AG04449 (cell line): ENCODE measurements at regions not wholly inside any gene's neighbourhood (a gene's known extent, or its start where the extent isn't known, plus 50 kb on each side); places are given as distances from the start of the nearest gene placed in this dataset.

Experiments
- CTCF ChIA-PET: fragments of 350-600 bp; formaldehyde crosslinking; extraction: SDS; loops from one replicate; lab custom pipeline; 2021; ENCODE audit warnings: antibody characterized with exemption; lab: Yijun Ruan, JAX
- POLR2A ChIA-PET: fragments of 400-600, 350-600 bp; formaldehyde crosslinking; extraction: SDS; loops from one replicate; lab custom pipeline; 2020; ENCODE audit warnings: antibody characterized with exemption, inconsistent platforms; lab: Yijun Ruan, JAX
- DNase-seq: peaks from one replicate; pipeline ENCODE4 v3.0.0-alpha.2; 2010; ENCODE audit warnings: low read depth, low spot score
- H3K4me3 ChIP-seq: 2 replicates; pipeline ENCODE4 v1.5.1; 2011; ENCODE audit warnings: low read depth, mild to moderate bottlenecking, control low read depth, low read length
- TF ChIP-seq, protein P1 (sequence below): IDR thresholded peaks from one replicate; pipeline ENCODE4 v1.5.1; 2011; ENCODE audit warnings: mild to moderate bottlenecking, moderate library complexity, low read length, control low read depth, inconsistent platforms; ENCODE audit not compliant: insufficient read depth; ENCODE audit errors: missing control alignments

DNA sequence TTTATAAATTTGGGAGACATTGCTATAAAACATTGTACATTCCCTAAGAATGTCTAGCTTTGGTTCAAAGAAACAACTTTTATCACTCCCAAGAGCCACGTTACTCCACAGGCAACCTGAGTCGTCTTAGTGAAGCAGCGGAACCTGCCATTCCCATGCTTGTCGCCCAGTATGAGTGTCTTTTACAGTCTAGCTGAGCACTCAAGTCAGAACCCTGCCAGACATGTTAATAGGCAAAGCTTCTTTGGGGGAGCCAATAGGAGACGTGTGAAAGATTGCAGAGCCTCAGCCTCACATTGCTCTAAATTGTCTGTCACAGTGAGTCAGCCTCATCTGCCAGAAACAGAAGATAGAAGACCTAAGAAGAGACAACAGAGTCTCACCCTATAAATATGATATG, 541.6 kb upstream of the FLRT2 start:
- CTCF ChIA-PET = no interaction called here

DNA sequence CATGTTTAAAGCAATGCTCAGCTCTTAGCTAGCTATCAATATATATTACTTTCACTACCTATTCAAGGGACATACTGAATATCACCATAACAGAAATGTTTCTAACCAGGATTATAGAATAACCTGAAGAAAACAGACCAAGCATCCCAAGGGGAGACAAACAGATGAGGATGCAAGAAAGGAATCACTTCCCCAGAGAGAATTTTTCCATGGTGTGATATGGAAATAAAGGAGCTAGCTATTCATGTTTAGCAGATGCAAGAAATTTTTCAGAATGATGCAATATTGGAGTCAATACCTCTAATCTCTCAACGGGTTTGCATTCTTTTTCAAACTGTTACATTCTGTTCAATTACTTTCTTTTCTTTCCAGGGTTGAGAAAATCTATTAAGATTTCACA, 538.9 kb upstream of the FLRT2 start:
- TF ChIP-seq, protein P1, sequence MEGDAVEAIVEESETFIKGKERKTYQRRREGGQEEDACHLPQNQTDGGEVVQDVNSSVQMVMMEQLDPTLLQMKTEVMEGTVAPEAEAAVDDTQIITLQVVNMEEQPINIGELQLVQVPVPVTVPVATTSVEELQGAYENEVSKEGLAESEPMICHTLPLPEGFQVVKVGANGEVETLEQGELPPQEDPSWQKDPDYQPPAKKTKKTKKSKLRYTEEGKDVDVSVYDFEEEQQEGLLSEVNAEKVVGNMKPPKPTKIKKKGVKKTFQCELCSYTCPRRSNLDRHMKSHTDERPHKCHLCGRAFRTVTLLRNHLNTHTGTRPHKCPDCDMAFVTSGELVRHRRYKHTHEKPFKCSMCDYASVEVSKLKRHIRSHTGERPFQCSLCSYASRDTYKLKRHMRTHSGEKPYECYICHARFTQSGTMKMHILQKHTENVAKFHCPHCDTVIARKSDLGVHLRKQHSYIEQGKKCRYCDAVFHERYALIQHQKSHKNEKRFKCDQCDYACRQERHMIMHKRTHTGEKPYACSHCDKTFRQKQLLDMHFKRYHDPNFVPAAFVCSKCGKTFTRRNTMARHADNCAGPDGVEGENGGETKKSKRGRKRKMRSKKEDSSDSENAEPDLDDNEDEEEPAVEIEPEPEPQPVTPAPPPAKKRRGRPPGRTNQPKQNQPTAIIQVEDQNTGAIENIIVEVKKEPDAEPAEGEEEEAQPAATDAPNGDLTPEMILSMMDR = no peak
- no peak overlapping the region for H3K4me3 ChIP-seq
- DNase-seq = no peak
- POLR2A ChIA-PET = no interaction called here
- CTCF ChIA-PET = no interaction called here

More for the DNA sequence above, 541.6 kb upstream of the FLRT2 start:
- no peak overlapping the region for H3K4me3 ChIP-seq
- DNase-seq = no peak
- POLR2A ChIA-PET = no interaction called here
- TF ChIP-seq, protein P1 = no peak

DNA sequence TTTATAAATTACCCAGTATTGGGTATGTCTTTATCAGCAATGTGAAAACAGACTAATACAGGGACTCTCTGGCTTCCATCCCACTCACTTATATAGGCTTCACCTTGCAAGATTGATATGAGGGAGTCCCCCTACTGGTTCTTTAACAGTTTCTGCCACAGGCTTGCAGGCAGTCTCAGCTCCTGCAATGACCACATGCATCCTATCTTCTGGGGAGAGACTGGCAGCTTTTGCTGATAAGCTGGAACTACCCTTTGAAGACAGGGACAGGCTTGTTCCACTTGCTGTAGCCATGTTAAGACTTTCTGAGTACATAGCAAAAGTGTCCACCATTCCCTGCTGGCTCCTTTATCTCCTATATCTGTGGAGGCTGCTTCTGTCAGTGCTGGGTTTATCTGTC, 531.7 kb upstream of the FLRT2 start:
- CTCF ChIA-PET = no interaction called here

DNA sequence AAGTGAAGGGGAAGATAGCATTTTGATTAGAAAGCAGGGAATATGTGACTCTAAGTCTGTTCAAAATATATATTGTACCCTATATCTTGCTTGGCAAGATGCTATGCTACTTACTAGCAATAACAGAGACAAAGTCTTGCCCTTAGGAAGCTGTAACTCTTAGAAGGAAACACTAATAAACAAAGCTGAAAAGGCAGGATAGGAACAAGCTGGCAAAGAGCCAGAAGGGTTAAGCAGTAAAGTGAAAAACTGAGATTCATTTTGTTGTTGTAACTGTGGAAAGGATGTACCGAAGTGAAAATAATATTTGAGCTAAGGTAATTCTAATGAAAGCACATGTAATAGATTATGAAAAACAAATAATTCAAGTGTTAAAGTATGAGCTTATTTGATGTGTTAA, 527.1 kb upstream of the FLRT2 start:
- TF ChIP-seq, protein P1 = no peak
- DNase-seq = no peak
- no peak overlapping the region for H3K4me3 ChIP-seq
- ChIA-PET CTCF (no interaction called here), POLR2A (no interaction called here)

More for the DNA sequence above, 531.7 kb upstream of the FLRT2 start:
- DNase-seq = no peak
- POLR2A ChIA-PET = no interaction called here
- TF ChIP-seq, protein P1 = no peak
- H3K4me3 ChIP-seq = no peak overlapping the region

DNA sequence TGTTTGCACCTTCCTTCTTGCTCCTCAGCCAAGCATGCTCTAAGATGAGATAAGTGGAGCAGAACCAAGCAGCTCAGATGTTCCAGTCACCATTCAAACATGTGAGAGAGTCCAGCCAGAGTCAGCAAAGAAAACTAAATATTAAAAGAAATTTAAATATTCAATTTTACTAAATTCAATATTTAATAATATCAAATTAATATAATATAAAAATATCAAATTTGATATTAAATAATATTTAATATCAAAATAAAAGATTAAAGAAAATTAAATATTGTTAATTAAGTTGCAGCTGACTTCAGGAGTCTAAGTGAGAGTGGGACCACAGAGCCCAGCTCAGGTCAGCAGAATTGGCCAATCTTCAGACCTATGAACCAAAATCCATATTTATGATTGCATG, 526.1 kb upstream of the FLRT2 start:
- no peak for DNase-seq
- ChIA-PET POLR2A (no interaction called here), CTCF (no interaction called here)
- TF ChIP-seq, protein P1 = no peak
- H3K4me3 ChIP-seq = no peak overlapping the region

DNA sequence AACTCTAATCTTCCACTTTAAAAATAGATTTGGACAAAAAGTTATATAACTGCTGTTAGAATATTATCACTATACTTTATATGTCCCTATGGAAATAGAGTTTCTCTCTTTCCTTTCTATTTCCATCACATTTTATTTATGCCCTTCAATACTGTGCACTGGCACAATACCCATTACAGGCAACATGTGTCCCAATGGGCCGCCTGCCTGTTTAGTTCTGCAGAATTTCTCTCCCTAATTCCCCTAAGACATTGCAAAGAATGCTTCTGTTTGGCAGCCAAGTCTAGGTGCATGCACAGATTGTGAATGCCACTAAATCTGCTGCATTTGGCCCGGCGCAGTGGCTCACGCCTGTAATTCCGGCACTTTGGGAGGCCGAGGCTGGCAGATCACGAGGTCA, 520.4 kb upstream of the FLRT2 start:
- TF ChIP-seq, protein P1 = no peak
- no peak overlapping the region for H3K4me3 ChIP-seq
- DNase-seq = no peak
- CTCF ChIA-PET = no interaction called here
- POLR2A ChIA-PET = no interaction called here
